GM12878 (cell line): ENCODE measurements at regions not wholly inside any gene's neighbourhood (a gene's known extent, or its start where the extent isn't known, plus 50 kb on each side); places are given as distances from the start of the nearest gene placed in this dataset.

Source experiments
- BRCA1 ChIP-seq: IDR thresholded peaks from 2 replicates; pipeline ENCODE4 v1.6.1; 2011; ENCODE audit warnings: low read depth, low read length, improper control_type of control experiment
- CTCF ChIP-seq, 3 experiments: IDR thresholded peaks in 2 of 3; conservative IDR thresholded peaks in 1 of 3; 2 replicates each; pipeline ENCODE4 v1.5.1; 2011; ENCODE audit warnings: low read depth in 3 of 3, low read length in 3 of 3, mild to moderate bottlenecking in 3 of 3, control low read depth in 2 of 3, moderate library complexity in 2 of 3, inconsistent platforms in 1 of 3, mixed read lengths in 1 of 3; ENCODE audit not compliant: control insufficient read depth in 2 of 3, insufficient read depth in 1 of 3; ENCODE audit errors: extremely low read depth in 1 of 3
- CUX1 ChIP-seq: IDR thresholded peaks from 2 replicates; pipeline ENCODE4 v1.6.1; 2012; ENCODE audit warnings: improper control_type of control experiment, low read depth, low read length; ENCODE audit not compliant: insufficient replicate concordance
- JUNB ChIP-seq: IDR thresholded peaks from 2 replicates; pipeline ENCODE4 v1.6.1; 2016; ENCODE audit warnings: antibody characterized with exemption, mild to moderate bottlenecking
- PKNOX1 ChIP-seq: fragments of 450-650 bp; IDR thresholded peaks from 2 replicates; pipeline ENCODE4 v1.6.1; 2016; ENCODE audit warnings: mild to moderate bottlenecking
- POLR2AphosphoS5 ChIP-seq: IDR thresholded peaks from 2 replicates; pipeline ENCODE4 v1.6.1; 2011; ENCODE audit warnings: mild to moderate bottlenecking, low read length, inconsistent platforms
- RAD21 ChIP-seq: IDR thresholded peaks from 2 replicates; pipeline ENCODE4 v1.6.1; 2011; ENCODE audit warnings: mild to moderate bottlenecking, low read depth, low read length, moderate library complexity; ENCODE audit not compliant: insufficient read depth
- RCOR1 ChIP-seq: conservative IDR thresholded peaks from 2 replicates; pipeline ENCODE4 v1.6.1; 2012; ENCODE audit warnings: low read depth, low read length, improper control_type of control experiment
- SP1 ChIP-seq: IDR thresholded peaks from one replicate; pipeline ENCODE4 v1.6.1; 2011; ENCODE audit warnings: low read depth, low read length
- YY1 ChIP-seq: IDR thresholded peaks from 2 replicates; pipeline ENCODE4 v1.6.1; 2011; ENCODE audit warnings: low read depth, mild to moderate bottlenecking, low read length
- ZNF274 ChIP-seq: IDR thresholded peaks from one replicate; pipeline ENCODE4 v1.8.0; 2011; ENCODE audit not compliant: insufficient read length, insufficient read depth

GRCh38 chr21:17931080-17931479, 111.9 kb upstream of the C21orf91 start (continued):
- no peak for TF ChIP-seq CUX1
- TF ChIP-seq BRCA1, result no peak
- peak; percentile 49 to 59 (median 50) for TF ChIP-seq CTCF (IDR thresholded peaks at IDR 0.05 in 2 of 3, conservative IDR thresholded peaks at IDR 0.05 in 1 of 3; ENCODE audit: control insufficient read depth in 2 of 3, extremely low read depth in 1 of 3, insufficient read depth in 1 of 3, low read depth in 3 of 3, low read length in 3 of 3)
- no peak for TF ChIP-seq SP1
- no peak for TF ChIP-seq JUNB
- TF ChIP-seq RCOR1, result no peak
- TF ChIP-seq POLR2AphosphoS5, result peak; percentile 48; the same call in 1 of the 2 replicates
- TF ChIP-seq ZNF274, result no peak
- TF ChIP-seq YY1, result 0 out of 2 replicates have a peak, but pooled peaks have one; percentile 20
- peak; percentile 74 for TF ChIP-seq PKNOX1
- no peak for TF ChIP-seq RAD21
- TF ChIP-seq, all 136 proteins: peak for 11
